Neural progenitor cell (in vitro differentiated cells): ENCODE measurements at regions not wholly inside any gene's neighbourhood (a gene's known extent, or its start where the extent isn't known, plus 50 kb on each side); places are given as distances from the start of the nearest gene placed in this dataset.

Source experiments
- DNase-seq: peaks from one replicate; pipeline ENCODE4 v3.0.0-alpha.2; 2016; ENCODE audit warnings: low spot score
- H2AFZ ChIP-seq: fragments of 200-600 bp; sonication (generic); replicated peaks from 2 replicates; pipeline ENCODE4 v1.6.1; 2016; ENCODE audit warnings: antibody characterized with exemption
- H3F3A ChIP-seq: fragments of 200-600 bp; sonication (generic); 2 replicates; pipeline ENCODE4 v1.6.1; 2016; ENCODE audit warnings: antibody characterized with exemption, low read depth
- H3K27ac ChIP-seq: fragments of 200-600 bp; sonication (generic); 2 replicates; pipeline ENCODE4 v1.5.1; 2016; ENCODE audit warnings: mild to moderate bottlenecking
- H3K27me3 ChIP-seq: fragments of 200-600 bp; sonication (generic); 2 replicates; pipeline ENCODE4 v1.6.1; 2016; ENCODE audit warnings: mild to moderate bottlenecking, moderate library complexity
- H3K36me3 ChIP-seq: fragments of 200-600 bp; sonication (generic); 2 replicates; pipeline ENCODE4 v1.5.1; 2016
- H3K4me1 ChIP-seq: fragments of 200-600 bp; sonication (generic); 2 replicates; pipeline ENCODE4 v1.6.1; 2016; ENCODE audit warnings: mixed run types
- H3K4me2 ChIP-seq: fragments of 200-600 bp; sonication (generic); 2 replicates; pipeline ENCODE4 v1.6.1; 2016
- H3K4me3 ChIP-seq: fragments of 200-600 bp; sonication (generic); 2 replicates; pipeline ENCODE4 v1.5.1; 2016
- H3K79me2 ChIP-seq: fragments of 200-600 bp; sonication (generic); 2 replicates; pipeline ENCODE4 v1.6.1; 2016; ENCODE audit warnings: low read depth
- H3K9ac ChIP-seq: fragments of 200-600 bp; sonication (generic); 2 replicates; pipeline ENCODE4 v1.6.1; 2016
- H3K9me3 ChIP-seq: fragments of 200-600 bp; sonication (generic); 2 replicates; pipeline ENCODE4 v1.5.1; 2016; ENCODE audit warnings: low read depth
- H4K20me1 ChIP-seq: fragments of 200-600 bp; sonication (generic); 2 replicates; pipeline ENCODE4 v1.6.1; 2016; ENCODE audit warnings: low read depth
- H3K27ac Mint-ChIP-seq: 3 replicates; pipeline ENCODE4 v1.8.0; 2021; ENCODE audit warnings: mixed read lengths
- H3K27me3 Mint-ChIP-seq: 2 replicates; pipeline ENCODE4 v1.8.0; 2022; ENCODE audit warnings: low read depth, mild to moderate bottlenecking, inconsistent platforms, moderate library complexity, mixed read lengths; ENCODE audit not compliant: insufficient read depth
- H3K36me3 Mint-ChIP-seq: 3 replicates; pipeline ENCODE4 v1.8.0; 2021; ENCODE audit warnings: mixed read lengths
- H3K4me1 Mint-ChIP-seq: 3 replicates; pipeline ENCODE4 v1.8.0; 2021; ENCODE audit warnings: mixed read lengths
- H3K4me3 Mint-ChIP-seq: 3 replicates; pipeline ENCODE4 v1.8.0; 2021; ENCODE audit warnings: mild to moderate bottlenecking, moderate library complexity, mixed read lengths
- H3K9me3 Mint-ChIP-seq: 3 replicates; pipeline ENCODE4 v1.8.0; 2020; ENCODE audit warnings: mixed read lengths
- EZH2 ChIP-seq: fragments of 200-600 bp; sonication (generic); IDR thresholded peaks from 2 replicates; pipeline ENCODE4 v1.6.1; 2017; ENCODE audit warnings: antibody characterized with exemption, mild to moderate bottlenecking, moderate library complexity
- EZH2phosphoT487 ChIP-seq: fragments of 200-600 bp; sonication (generic); IDR thresholded peaks from 2 replicates; pipeline ENCODE4 v1.6.1; 2017; ENCODE audit warnings: antibody characterized with exemption
- TF ChIP-seq, protein P1 (sequence below): fragments of 200-600 bp; sonication (generic); IDR thresholded peaks from 2 replicates; pipeline ENCODE4 v1.5.1; 2017; ENCODE audit warnings: antibody characterized with exemption, mild to moderate bottlenecking

DNA sequence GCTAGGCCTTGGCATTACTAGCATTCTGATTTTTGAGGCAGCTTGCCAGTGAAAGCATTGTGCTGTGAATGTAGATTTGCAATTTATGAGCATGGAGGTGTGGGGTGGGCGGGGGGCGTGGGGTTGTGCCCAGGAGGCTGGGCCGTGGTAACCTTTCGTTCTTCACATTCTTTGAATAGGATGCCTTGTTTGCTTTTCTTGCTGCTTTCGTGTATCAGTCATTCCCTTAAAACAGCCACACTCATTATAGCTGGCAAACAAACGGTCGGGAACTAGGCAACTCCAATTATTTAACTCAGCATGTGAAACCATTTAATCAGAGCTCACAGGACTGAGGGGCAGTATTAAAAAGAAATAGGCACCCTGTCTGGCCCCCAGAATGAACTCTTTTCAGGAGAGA is 115.9 kb upstream of the PELI2 start:
- Histone ChIP-seq H2AFZ (peak overlapping the region; percentile 37), H3K79me2 (no peaks in the 10 kb centered on the region), H3F3A (peaks cover 9% of the 10 kb centered on the region), H3K9me3 (no peaks in the 10 kb centered on the region), H3K4me1 (peaks cover 34% of the 10 kb centered on the region), H3K27ac (peak overlapping the region; percentile 62), H3K9ac (no peak overlapping the region), H3K4me3 (no peak overlapping the region), H3K36me3 (no peaks in the 10 kb centered on the region), H4K20me1 (no peaks in the 10 kb centered on the region), H3K4me2 (peak overlapping the region; percentile 25), H3K27me3 (no peaks in the 10 kb centered on the region)
- Mint-ChIP-seq H3K36me3 (no peaks in the 10 kb centered on the region), H3K4me3 (no peak overlapping the region), H3K27me3 (peaks cover 4% of the 10 kb centered on the region), H3K4me1 (peaks cover 37% of the 10 kb centered on the region), H3K27ac (no peak overlapping the region), H3K9me3 (peaks cover 16% of the 10 kb centered on the region)
- no peak for TF ChIP-seq EZH2phosphoT487
- TF ChIP-seq, protein P1, sequence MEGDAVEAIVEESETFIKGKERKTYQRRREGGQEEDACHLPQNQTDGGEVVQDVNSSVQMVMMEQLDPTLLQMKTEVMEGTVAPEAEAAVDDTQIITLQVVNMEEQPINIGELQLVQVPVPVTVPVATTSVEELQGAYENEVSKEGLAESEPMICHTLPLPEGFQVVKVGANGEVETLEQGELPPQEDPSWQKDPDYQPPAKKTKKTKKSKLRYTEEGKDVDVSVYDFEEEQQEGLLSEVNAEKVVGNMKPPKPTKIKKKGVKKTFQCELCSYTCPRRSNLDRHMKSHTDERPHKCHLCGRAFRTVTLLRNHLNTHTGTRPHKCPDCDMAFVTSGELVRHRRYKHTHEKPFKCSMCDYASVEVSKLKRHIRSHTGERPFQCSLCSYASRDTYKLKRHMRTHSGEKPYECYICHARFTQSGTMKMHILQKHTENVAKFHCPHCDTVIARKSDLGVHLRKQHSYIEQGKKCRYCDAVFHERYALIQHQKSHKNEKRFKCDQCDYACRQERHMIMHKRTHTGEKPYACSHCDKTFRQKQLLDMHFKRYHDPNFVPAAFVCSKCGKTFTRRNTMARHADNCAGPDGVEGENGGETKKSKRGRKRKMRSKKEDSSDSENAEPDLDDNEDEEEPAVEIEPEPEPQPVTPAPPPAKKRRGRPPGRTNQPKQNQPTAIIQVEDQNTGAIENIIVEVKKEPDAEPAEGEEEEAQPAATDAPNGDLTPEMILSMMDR = no peak
- DNase-seq = no peak

DNA sequence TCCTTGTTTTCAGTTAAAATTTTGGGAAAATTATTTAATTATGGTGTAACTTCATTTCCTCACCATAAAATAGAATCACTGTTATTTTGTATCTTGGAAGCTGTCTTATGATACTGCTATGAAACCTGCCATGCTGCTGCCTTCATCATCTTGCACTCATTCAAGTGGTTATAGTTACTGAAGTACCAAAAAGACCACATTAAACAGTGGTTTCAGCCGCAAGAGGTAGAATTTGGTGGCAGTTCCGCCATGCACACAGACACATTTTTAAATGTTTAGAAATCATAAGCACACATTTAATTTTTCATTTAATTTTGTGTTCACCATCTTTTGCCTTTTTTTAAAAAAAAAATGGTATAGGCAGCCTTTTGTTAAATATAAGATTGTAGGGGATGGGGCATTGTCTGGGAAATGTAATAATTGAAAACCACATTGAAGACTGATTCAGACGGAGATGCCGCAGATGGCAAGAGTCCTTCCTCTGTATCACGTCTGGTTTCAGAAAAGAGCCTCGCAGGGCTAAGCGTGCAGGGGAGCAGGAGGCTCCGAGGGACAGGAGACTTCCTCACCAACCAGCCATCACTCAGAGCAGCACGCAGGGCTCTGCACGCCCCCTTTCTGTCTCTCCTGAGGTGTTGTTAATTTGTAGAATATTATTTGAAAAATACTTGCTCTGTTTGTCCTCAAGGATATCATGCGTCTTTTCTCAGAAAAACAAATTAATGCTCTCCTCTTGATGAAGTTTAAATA is 115.2 kb upstream of the PELI2 start:
- H3K4me1 Mint-ChIP-seq = peaks cover 41% of the 10 kb centered on the region
- TF ChIP-seq EZH2phosphoT487 = no peak
- TF ChIP-seq, protein P1 = no peak
- no peak for TF ChIP-seq EZH2
- H3K36me3 ChIP-seq = no peaks in the 10 kb centered on the region
- no peaks in the 10 kb centered on the region for H3K36me3 Mint-ChIP-seq
- no peaks in the 10 kb centered on the region for H3K9me3 ChIP-seq
- no peak overlapping the region for H3K27ac Mint-ChIP-seq
- no peaks in the 10 kb centered on the region for H3K27me3 ChIP-seq
- H4K20me1 ChIP-seq = no peaks in the 10 kb centered on the region
- H3K4me3 ChIP-seq = no peak overlapping the region
- DNase-seq = peak; percentile 29
- peaks cover 4% of the 10 kb centered on the region for H3K27me3 Mint-ChIP-seq
- no peaks in the 10 kb centered on the region for H3K79me2 ChIP-seq
- peak overlapping the region; percentile 62 for H3K27ac ChIP-seq
- peak overlapping the region; percentile 37 for H2AFZ ChIP-seq
- no peak overlapping the region for H3K9ac ChIP-seq
- H3K4me1 ChIP-seq = peaks cover 34% of the 10 kb centered on the region
- peaks cover 9% of the 10 kb centered on the region for H3F3A ChIP-seq
- peaks cover 21% of the 10 kb centered on the region for H3K9me3 Mint-ChIP-seq
- no peak overlapping the region for H3K4me3 Mint-ChIP-seq
- H3K4me2 ChIP-seq = peak overlapping the region; percentile 25

DNA sequence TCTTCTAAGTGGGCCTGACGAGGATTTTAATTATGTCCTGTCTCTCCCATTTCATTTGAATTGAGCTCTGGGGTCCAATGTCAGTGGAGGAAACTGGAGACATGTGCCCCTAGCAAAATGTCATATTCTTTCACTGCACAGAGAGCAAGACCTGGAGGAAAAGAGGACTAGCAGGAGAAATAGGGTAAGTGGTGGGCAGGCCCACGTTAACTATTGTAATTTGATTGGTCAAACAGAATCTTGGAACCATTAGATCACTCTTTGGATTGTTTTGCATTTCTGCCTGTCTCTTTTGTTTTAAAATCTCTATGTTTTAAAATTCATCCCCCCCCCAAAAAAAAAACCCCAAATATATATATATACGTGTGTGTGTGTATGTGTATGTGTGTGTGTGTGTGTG is 113.9 kb upstream of the PELI2 start:
- Mint-ChIP-seq H3K4me1 (peaks cover 41% of the 10 kb centered on the region), H3K9me3 (peaks cover 23% of the 10 kb centered on the region), H3K4me3 (no peak overlapping the region), H3K27me3 (peaks cover 12% of the 10 kb centered on the region), H3K36me3 (no peaks in the 10 kb centered on the region), H3K27ac (no peak overlapping the region)
- Histone ChIP-seq H3F3A (peaks cover 9% of the 10 kb centered on the region), H3K27me3 (no peaks in the 10 kb centered on the region), H3K79me2 (no peaks in the 10 kb centered on the region), H4K20me1 (no peaks in the 10 kb centered on the region), H3K4me1 (peaks cover 34% of the 10 kb centered on the region), H3K4me2 (no peak overlapping the region), H3K9ac (no peak overlapping the region), H3K27ac (no peak overlapping the region), H3K36me3 (no peaks in the 10 kb centered on the region), H3K9me3 (no peaks in the 10 kb centered on the region), H3K4me3 (no peak overlapping the region), H2AFZ (peak overlapping the region; percentile 2)
- TF ChIP-seq EZH2phosphoT487 = no peak
- TF ChIP-seq, protein P1 = no peak
- TF ChIP-seq EZH2 = no peak
- DNase-seq = no peak
